GM23338 (cell line): ENCODE measurements at regions not wholly inside any gene's neighbourhood (a gene's known extent, or its start where the extent isn't known, plus 50 kb on each side); places are given as distances from the start of the nearest gene placed in this dataset.

Experiments used
- ATAC-seq: fragments of 200-7000 bp; cut with Tn5 transposase; 3 replicates; pipeline ENCODE4 v1.9.1; 2020
- DNase-seq: peaks from one replicate; pipeline ENCODE4 v3.0.0-alpha.2; 2015; ENCODE audit warnings: low spot score
- H2AFZ ChIP-seq: fragments of 200-600 bp; sonication (generic); 2 replicates; pipeline ENCODE4 v1.8.0; 2016; ENCODE audit warnings: antibody characterized with exemption, mild to moderate bottlenecking, moderate library complexity
- H3F3A ChIP-seq: fragments of 200-600 bp; sonication (generic); replicated peaks from 2 replicates; pipeline ENCODE4 v1.8.0; 2017; ENCODE audit warnings: antibody characterized with exemption, mixed run types, low read depth
- H3K27ac ChIP-seq: fragments of 200-600 bp; sonication (generic); 2 replicates; pipeline ENCODE4 v1.6.1; 2016; ENCODE audit warnings: low read depth
- H3K27me3 ChIP-seq: fragments of 200-600 bp; sonication (generic); 2 replicates; pipeline ENCODE4 v1.8.0; 2016; ENCODE audit warnings: mild to moderate bottlenecking, mixed run types, moderate library complexity; ENCODE audit not compliant: insufficient read depth
- H3K36me3 ChIP-seq: fragments of 200-600 bp; sonication (generic); 2 replicates; pipeline ENCODE4 v1.8.0; 2016; ENCODE audit warnings: mild to moderate bottlenecking; ENCODE audit not compliant: insufficient read depth
- H3K4me1 ChIP-seq: fragments of 200-600 bp; sonication (generic); 2 replicates; pipeline ENCODE4 v1.8.0; 2016; ENCODE audit warnings: mild to moderate bottlenecking, moderate library complexity; ENCODE audit not compliant: insufficient read depth
- H3K4me2 ChIP-seq: fragments of 200-600 bp; sonication (generic); 2 replicates; pipeline ENCODE4 v1.7.1; 2017; ENCODE audit warnings: mixed run types
- H3K4me3 ChIP-seq: fragments of 200-600 bp; sonication (generic); 2 replicates; pipeline ENCODE4 v1.6.1; 2016; ENCODE audit warnings: mixed run types
- H3K79me2 ChIP-seq: fragments of 200-600 bp; sonication (generic); replicated peaks from 2 replicates; pipeline ENCODE4 v1.8.0; 2017; ENCODE audit warnings: mild to moderate bottlenecking; ENCODE audit not compliant: insufficient read depth
- H3K9me2 ChIP-seq: fragments of 200-600 bp; sonication (generic); 2 replicates; pipeline ENCODE4 v1.8.0; 2017; ENCODE audit not compliant: insufficient read depth
- H4K20me1 ChIP-seq: fragments of 200-600 bp; sonication (generic); replicated peaks from 2 replicates; pipeline ENCODE4 v1.8.0; 2017; ENCODE audit warnings: mild to moderate bottlenecking; ENCODE audit not compliant: insufficient read depth
- H3K27ac Mint-ChIP-seq: 2 replicates; pipeline ENCODE4 v1.8.0; 2020; ENCODE audit warnings: inconsistent platforms, mild to moderate bottlenecking, moderate library complexity, mixed read lengths
- H3K27me3 Mint-ChIP-seq: 3 replicates; pipeline ENCODE4 v1.8.0; 2022; ENCODE audit warnings: low read depth, mild to moderate bottlenecking, moderate library complexity, mixed read lengths, inconsistent platforms; ENCODE audit not compliant: insufficient read depth, poor library complexity
- H3K36me3 Mint-ChIP-seq: 3 replicates; pipeline ENCODE4 v1.8.0; 2021; ENCODE audit warnings: low read depth, mild to moderate bottlenecking, inconsistent platforms, moderate library complexity, mixed read lengths
- H3K4me1 Mint-ChIP-seq: 3 replicates; pipeline ENCODE4 v1.8.0; 2020; ENCODE audit warnings: mild to moderate bottlenecking, inconsistent platforms, mixed read lengths
- H3K4me3 Mint-ChIP-seq: 3 replicates; pipeline ENCODE4 v1.8.0; 2021; ENCODE audit warnings: moderate library complexity, mild to moderate bottlenecking, inconsistent platforms, mixed read lengths
- H3K9me3 Mint-ChIP-seq: 3 replicates; pipeline ENCODE4 v1.8.0; 2020; ENCODE audit warnings: moderate library complexity, mild to moderate bottlenecking, inconsistent platforms, mixed read lengths
- EZH2 ChIP-seq: fragments of 200-600 bp; sonication (generic); IDR thresholded peaks from one replicate; pipeline ENCODE4 v1.8.0; 2017; ENCODE audit warnings: antibody characterized with exemption, mild to moderate bottlenecking, low read depth; ENCODE audit not compliant: unreplicated experiment
- JUNB ChIP-seq: IDR thresholded peaks from one replicate; pipeline ENCODE4 v1.6.1; 2016; ENCODE audit warnings: antibody characterized with exemption; ENCODE audit not compliant: unreplicated experiment
- NANOG ChIP-seq: IDR thresholded peaks from 2 replicates; pipeline ENCODE4 v1.6.1; 2016; ENCODE audit warnings: antibody characterized with exemption, borderline replicate concordance
- STAT1 ChIP-seq: IDR thresholded peaks from one replicate; pipeline ENCODE4 v1.6.1; 2016; ENCODE audit warnings: antibody characterized with exemption; ENCODE audit not compliant: unreplicated experiment
- ZNF114 ChIP-seq: fragments of 250-450 bp; sonication (Bioruptor Pico); IDR thresholded peaks from 2 replicates; pipeline ENCODE4 v1.5.0; 2020; ENCODE audit warnings: mild to moderate bottlenecking, moderate library complexity
- TF ChIP-seq, protein P1 (sequence below): fragments of 250-450 bp; sonication (Bioruptor Pico); IDR thresholded peaks from 2 replicates; pipeline ENCODE4 v1.5.0; 2020; ENCODE audit warnings: mild to moderate bottlenecking, moderate library complexity
- TF ChIP-seq, protein P2 (sequence below): IDR thresholded peaks from one replicate; pipeline ENCODE4 v1.6.1; 2018; ENCODE audit warnings: antibody characterized with exemption; ENCODE audit not compliant: unreplicated experiment
- TF ChIP-seq, protein P3 (sequence below), 2 experiments: fragments of 200-600 bp in 1 of 2; sonication (generic) in 1 of 2; conservative IDR thresholded peaks; 2 replicates each; pipeline versions ENCODE4 v1.5.1 to v1.6.1; 2016 to 2017; ENCODE audit warnings: antibody characterized with exemption in 2 of 2, low read depth in 2 of 2, mild to moderate bottlenecking in 2 of 2, moderate library complexity in 1 of 2

DNA sequence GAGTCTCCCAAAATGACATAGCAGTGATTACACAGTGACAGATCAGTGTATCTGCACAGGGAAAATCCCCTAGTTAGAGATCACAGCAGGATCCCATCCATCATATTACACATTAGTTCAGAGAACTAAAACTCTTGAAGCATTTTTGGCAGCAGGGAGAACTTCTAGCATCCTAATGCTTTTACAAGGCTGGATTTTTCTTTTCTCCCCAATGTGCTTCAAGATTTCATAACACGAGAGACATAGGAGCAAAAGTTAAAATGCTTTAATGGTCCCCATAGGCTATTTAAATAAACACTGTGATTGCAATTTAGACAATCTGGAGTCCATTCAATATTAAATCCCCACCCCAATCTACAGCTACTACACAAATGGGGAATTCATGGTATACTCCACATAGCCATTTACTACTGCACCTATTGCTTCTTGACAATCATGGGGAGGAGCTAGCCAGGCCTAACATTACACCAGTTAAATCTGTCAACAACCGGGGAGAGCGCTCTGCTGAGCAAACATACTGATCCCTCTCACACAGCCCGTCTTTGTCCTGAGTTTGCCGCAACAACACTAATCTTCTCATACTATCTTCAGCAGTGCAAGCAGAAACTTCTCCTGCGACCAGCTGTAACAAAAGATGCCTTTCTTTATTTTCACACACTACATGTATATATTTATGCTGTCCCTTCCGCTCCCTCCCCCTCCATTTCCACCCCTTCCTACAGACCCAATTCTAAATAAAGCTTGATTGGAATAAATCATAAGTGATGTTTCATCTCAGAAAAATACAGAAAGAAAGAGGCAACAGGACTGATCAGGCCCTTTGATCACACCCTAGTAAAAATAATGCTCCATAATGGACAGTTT, 120.3 kb upstream of the SOX5 start (continued):
- TF ChIP-seq, protein P1, sequence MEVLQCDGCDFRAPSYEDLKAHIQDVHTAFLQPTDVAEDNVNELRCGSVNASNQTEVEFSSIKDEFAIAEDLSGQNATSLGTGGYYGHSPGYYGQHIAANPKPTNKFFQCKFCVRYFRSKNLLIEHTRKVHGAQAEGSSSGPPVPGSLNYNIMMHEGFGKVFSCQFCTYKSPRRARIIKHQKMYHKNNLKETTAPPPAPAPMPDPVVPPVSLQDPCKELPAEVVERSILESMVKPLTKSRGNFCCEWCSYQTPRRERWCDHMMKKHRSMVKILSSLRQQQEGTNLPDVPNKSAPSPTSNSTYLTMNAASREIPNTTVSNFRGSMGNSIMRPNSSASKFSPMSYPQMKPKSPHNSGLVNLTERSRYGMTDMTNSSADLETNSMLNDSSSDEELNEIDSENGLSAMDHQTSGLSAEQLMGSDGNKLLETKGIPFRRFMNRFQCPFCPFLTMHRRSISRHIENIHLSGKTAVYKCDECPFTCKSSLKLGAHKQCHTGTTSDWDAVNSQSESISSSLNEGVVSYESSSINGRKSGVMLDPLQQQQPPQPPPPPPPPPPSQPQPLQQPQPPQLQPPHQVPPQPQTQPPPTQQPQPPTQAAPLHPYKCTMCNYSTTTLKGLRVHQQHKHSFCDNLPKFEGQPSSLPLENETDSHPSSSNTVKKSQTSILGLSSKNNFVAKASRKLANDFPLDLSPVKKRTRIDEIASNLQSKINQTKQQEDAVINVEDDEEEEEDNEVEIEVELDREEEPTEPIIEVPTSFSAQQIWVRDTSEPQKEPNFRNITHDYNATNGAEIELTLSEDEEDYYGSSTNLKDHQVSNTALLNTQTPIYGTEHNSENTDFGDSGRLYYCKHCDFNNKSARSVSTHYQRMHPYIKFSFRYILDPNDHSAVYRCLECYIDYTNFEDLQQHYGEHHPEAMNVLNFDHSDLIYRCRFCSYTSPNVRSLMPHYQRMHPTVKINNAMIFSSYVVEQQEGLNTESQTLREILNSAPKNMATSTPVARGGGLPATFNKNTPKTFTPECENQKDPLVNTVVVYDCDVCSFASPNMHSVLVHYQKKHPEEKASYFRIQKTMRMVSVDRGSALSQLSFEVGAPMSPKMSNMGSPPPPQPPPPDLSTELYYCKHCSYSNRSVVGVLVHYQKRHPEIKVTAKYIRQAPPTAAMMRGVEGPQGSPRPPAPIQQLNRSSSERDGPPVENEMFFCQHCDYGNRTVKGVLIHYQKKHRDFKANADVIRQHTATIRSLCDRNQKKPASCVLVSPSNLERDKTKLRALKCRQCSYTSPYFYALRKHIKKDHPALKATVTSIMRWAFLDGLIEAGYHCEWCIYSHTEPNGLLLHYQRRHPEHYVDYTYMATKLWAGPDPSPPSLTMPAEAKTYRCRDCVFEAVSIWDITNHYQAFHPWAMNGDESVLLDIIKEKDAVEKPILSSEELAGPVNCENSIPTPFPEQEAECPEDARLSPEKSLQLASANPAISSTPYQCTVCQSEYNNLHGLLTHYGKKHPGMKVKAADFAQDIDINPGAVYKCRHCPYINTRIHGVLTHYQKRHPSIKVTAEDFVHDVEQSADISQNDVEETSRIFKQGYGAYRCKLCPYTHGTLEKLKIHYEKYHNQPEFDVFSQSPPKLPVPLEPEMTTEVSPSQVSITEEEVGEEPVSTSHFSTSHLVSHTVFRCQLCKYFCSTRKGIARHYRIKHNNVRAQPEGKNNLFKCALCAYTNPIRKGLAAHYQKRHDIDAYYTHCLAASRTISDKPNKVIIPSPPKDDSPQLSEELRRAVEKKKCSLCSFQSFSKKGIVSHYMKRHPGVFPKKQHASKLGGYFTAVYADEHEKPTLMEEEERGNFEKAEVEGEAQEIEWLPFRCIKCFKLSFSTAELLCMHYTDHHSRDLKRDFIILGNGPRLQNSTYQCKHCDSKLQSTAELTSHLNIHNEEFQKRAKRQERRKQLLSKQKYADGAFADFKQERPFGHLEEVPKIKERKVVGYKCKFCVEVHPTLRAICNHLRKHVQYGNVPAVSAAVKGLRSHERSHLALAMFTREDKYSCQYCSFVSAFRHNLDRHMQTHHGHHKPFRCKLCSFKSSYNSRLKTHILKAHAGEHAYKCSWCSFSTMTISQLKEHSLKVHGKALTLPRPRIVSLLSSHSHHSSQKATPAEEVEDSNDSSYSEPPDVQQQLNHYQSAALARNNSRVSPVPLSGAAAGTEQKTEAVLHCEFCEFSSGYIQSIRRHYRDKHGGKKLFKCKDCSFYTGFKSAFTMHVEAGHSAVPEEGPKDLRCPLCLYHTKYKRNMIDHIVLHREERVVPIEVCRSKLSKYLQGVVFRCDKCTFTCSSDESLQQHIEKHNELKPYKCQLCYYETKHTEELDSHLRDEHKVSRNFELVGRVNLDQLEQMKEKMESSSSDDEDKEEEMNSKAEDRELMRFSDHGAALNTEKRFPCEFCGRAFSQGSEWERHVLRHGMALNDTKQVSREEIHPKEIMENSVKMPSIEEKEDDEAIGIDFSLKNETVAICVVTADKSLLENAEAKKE (CRISPR knock-in tag) = no peak
- TF ChIP-seq, protein P2, sequence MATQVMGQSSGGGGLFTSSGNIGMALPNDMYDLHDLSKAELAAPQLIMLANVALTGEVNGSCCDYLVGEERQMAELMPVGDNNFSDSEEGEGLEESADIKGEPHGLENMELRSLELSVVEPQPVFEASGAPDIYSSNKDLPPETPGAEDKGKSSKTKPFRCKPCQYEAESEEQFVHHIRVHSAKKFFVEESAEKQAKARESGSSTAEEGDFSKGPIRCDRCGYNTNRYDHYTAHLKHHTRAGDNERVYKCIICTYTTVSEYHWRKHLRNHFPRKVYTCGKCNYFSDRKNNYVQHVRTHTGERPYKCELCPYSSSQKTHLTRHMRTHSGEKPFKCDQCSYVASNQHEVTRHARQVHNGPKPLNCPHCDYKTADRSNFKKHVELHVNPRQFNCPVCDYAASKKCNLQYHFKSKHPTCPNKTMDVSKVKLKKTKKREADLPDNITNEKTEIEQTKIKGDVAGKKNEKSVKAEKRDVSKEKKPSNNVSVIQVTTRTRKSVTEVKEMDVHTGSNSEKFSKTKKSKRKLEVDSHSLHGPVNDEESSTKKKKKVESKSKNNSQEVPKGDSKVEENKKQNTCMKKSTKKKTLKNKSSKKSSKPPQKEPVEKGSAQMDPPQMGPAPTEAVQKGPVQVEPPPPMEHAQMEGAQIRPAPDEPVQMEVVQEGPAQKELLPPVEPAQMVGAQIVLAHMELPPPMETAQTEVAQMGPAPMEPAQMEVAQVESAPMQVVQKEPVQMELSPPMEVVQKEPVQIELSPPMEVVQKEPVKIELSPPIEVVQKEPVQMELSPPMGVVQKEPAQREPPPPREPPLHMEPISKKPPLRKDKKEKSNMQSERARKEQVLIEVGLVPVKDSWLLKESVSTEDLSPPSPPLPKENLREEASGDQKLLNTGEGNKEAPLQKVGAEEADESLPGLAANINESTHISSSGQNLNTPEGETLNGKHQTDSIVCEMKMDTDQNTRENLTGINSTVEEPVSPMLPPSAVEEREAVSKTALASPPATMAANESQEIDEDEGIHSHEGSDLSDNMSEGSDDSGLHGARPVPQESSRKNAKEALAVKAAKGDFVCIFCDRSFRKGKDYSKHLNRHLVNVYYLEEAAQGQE = no peak
- no peak for TF ChIP-seq ZNF114 (CRISPR knock-in tag)

DNA sequence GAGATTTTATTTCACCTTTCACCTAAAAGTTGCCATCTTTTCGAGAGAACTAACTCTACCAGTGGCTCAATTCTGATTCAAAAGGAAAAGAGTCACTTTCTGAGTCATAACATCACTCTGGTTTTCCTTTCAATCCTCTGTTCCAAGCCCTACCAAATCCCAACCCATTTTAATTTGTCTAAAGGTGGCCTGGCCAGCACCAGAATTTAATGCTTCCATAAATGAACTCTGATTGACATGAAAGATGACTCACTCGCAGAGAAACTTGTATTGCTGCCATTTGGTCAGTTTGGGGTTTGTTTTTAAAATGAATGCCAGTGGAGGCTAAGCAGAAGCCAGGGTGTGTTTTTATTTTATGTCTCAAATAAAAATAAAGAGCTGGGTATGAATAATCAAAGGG, 117.4 kb upstream of the SOX5 start:
- H3K36me3 ChIP-seq = no peaks in the 10 kb centered on the region
- no peaks in the 10 kb centered on the region for H3K27me3 ChIP-seq
- no peak overlapping the region for H3K4me3 ChIP-seq
- ATAC-seq (no peak), DNase-seq (no peak)
- H3K79me2 ChIP-seq = no peaks in the 10 kb centered on the region
- H3K9me2 ChIP-seq = no peaks in the 10 kb centered on the region
- no peaks in the 10 kb centered on the region for H3K9me3 Mint-ChIP-seq
- peaks cover 3% of the 10 kb centered on the region for H3K27me3 Mint-ChIP-seq
- H3K4me1 Mint-ChIP-seq = peaks cover 5% of the 10 kb centered on the region; the same call in 2 of the 3 replicates
- no peaks in the 10 kb centered on the region for H3F3A ChIP-seq
- no peak overlapping the region for H3K4me2 ChIP-seq
- no peak overlapping the region for H3K4me3 Mint-ChIP-seq
- H3K27ac ChIP-seq = no peak overlapping the region
- H3K4me1 ChIP-seq = no peaks in the 10 kb centered on the region
- H3K27ac Mint-ChIP-seq = no peak overlapping the region; the same call in 1 of the 2 replicates
- H4K20me1 ChIP-seq = no peaks in the 10 kb centered on the region
- H3K36me3 Mint-ChIP-seq = no peaks in the 10 kb centered on the region
- H2AFZ ChIP-seq = no peak overlapping the region
- no peak for TF ChIP-seq NANOG
- TF ChIP-seq, protein P3, sequence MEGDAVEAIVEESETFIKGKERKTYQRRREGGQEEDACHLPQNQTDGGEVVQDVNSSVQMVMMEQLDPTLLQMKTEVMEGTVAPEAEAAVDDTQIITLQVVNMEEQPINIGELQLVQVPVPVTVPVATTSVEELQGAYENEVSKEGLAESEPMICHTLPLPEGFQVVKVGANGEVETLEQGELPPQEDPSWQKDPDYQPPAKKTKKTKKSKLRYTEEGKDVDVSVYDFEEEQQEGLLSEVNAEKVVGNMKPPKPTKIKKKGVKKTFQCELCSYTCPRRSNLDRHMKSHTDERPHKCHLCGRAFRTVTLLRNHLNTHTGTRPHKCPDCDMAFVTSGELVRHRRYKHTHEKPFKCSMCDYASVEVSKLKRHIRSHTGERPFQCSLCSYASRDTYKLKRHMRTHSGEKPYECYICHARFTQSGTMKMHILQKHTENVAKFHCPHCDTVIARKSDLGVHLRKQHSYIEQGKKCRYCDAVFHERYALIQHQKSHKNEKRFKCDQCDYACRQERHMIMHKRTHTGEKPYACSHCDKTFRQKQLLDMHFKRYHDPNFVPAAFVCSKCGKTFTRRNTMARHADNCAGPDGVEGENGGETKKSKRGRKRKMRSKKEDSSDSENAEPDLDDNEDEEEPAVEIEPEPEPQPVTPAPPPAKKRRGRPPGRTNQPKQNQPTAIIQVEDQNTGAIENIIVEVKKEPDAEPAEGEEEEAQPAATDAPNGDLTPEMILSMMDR (conservative IDR thresholded peaks at IDR 0.05; ENCODE audit: low read depth in 2 of 2) = no peak
- no peak for TF ChIP-seq EZH2
- TF ChIP-seq JUNB = no peak
- no peak for TF ChIP-seq STAT1
